Activated CD8-positive, alpha-beta memory T cell treated with anti-CD3 and anti-CD28 coated beads, Interleukin-2, amount 50 U/mL, for 1 hour (primary cell): ENCODE measurements at regions not wholly inside any gene's neighbourhood (a gene's known extent, or its start where the extent isn't known, plus 50 kb on each side); places are given as distances from the start of the nearest gene placed in this dataset.

Experiments used
- DNase-seq: peaks from one replicate; pipeline ENCODE4 v3.0.0-alpha.2; 2020; ENCODE audit errors: extremely low read depth

GRCh38 chr4:147428583-147428982, 52.3 kb upstream of the EDNRA start:
- no peak for DNase-seq

GRCh38 chr4:147430111-147430510, 50.8 kb upstream of the EDNRA start:
- DNase-seq: no peak
